NCI-H82 treated with DMSO at 0.1 percent for 48 hours (cell line): ENCODE measurements at regions not wholly inside any gene's neighbourhood (a gene's known extent, or its start where the extent isn't known, plus 50 kb on each side); places are given as distances from the start of the nearest gene placed in this dataset.

Experiments used
- DNase-seq: peaks from one replicate; lab custom pipeline; 2025; ENCODE audit not compliant: unreplicated experiment; lab: John Stamatoyannopoulos, UW

DNA sequence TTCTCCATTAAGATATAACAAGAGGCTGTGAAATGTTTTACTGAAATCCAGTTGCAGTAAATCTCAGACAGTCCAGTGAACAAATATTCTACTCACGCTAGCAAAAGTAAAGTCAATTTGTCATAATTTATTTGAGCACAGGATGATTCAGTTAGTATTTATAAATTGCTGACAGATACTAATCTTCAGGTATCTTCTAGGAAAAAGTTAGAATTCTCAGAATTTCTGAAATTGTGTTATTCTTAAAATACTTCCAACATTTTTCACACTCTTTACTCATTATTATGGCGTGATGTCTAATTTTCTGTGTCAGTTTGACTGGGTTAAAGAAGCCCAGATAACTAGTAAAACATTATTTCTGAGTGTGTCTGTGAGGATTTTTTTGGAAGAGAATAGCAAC, 460.2 kb upstream of the ACVR2A start:
- no peak for DNase-seq

DNA sequence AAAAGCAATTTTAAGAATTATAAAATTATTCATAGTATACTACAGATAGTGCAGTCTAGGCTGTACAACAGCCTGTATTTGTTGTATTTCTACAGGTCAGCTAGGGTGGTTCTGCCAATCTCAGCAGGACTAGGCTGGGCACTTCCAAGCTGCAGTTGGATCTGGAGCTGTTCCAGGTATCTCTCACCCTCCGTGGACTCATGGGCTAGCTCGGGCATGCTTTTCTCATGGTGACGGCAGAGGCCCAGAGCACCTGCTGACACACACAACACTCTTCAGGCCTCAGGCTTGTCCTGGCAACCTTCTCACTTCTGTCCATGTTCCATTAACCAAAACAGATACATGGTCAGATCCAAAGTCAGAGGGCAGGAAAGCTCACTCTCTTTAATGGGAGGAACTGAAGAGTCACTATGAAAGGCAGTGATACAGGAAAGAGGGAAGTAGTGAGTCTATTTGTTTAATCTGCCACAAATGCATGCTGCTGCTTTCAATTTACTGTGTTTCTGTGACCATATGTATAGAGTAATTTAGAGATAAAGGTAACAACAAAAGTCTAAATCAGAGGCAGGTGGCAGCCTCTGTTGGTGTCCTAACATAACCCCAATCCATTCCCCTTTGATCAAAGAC, 462.4 kb upstream of the ACVR2A start:
- no peak for DNase-seq

DNA sequence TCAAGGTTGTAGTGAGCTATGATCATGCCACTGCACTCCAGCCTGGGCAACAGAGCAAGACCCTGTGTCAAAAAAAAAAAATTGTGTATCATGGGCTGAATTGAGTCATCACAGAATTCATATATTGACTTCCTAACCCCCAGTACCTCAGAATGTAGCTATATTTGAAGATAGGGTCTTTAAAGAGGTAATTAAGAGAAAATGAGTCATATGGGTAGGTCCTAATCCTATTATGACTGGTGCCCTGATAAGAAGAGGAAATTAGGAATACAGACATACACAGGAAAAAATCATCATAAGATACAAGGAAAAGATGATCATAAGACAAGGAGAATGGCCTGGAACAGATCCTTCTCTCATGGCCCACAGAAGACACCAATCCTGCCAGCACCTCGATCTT, 466.4 kb upstream of the ACVR2A start:
- no peak for DNase-seq

DNA sequence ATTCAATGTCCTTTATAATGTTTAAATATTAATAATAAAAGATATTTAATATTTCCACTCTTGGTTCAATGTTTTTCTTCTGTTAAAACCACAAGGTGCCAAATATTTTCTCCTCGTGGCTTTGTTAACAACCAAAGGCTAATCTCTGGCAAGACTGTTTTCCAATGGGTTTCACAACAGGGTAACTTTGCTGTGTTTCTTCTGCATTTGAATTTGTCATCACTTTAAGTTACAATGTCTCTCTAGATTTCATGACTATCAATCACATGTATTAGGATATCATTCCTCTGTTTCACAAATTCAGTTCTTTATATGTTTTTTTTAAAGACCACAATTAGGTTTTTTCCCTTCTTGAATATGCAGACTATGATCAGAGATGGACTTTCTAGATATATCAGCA, 469.8 kb upstream of the ACVR2A start:
- DNase-seq, result no peak

DNA sequence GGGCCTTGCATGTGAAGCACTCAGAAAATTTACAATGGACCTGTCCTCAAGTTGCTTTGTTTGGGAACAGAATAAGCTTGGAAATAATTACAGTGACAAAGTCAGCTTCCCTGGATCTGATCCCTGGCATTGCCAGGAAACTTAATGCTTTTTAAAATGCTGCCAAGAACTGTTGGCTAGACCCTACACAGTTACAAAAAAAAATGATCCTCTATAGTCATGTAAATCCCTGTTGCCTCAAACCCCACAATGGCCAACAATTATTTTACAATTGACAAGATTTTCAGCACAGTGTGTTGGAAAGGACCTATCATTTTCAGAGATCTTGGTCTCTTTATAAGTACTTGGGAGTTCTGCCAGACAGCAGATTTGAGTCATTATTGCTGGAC, 470.4 kb upstream of the ACVR2A start:
- no peak for DNase-seq

DNA sequence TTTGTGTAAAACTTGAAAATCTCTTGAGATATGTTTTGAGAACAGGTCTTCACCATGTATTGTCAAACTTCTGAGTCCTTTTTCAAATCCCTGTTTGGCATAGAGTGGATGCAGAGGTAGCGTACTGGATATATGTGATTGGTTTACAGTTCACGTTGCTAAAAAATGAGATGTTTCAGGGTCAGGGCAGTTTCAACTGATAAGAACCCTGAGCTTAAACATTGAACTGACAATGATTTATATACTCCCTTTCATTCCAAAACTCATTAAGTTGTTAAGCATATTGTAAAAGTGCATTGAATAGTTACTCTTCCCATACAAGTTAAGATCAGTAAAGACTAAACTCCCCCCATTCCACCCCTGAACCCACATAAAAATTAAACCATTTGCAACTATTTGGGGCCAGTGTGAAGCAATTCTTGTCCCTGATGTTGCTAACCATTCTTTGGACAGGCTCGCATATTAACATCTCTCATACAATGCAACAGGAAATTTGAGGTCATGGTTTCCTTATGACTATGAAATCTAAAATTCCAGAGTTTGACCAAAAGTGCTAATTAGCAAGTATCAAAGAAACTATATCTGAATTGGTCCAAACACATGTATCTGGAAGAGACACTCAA, 470.9 kb upstream of the ACVR2A start:
- no peak for DNase-seq

DNA sequence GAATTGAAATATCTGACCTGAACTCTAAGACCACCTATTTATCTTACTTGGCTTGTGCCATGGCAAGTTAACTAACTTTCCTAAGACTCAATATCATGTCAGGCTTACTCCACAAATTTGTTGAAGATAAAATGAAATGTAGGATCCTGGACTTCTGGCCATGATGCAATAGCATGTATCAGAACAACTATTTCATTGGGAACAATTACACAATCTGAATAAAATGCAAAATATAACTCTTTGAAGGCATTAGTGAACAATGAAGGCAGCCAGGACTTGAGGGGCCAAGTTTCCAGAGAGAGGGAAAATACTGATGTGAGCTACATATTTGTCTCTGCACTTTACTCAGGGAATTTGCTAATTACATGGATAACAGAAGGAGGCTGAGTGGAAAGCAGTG, 476.5 kb upstream of the ACVR2A start:
- DNase-seq, result no peak

DNA sequence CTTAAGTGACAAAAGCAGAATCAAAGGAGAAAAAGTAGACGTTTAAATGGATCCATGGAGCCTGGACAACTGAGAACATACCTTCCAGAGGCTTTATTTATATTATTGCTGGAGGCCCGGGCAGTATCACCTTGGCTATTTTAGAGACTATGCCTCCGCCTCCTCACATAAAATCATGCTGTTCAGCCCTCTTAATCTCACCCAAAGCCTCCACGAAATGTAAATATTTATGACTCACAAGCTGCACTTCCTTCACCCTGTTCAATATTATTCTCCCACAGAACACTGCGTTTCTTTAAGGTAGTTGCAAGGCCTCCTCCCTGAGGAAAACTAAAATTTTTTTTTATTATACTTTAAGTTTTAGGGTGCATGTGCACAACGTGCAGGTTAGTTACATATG, 478.6 kb upstream of the ACVR2A start:
- DNase-seq, result no peak

DNA sequence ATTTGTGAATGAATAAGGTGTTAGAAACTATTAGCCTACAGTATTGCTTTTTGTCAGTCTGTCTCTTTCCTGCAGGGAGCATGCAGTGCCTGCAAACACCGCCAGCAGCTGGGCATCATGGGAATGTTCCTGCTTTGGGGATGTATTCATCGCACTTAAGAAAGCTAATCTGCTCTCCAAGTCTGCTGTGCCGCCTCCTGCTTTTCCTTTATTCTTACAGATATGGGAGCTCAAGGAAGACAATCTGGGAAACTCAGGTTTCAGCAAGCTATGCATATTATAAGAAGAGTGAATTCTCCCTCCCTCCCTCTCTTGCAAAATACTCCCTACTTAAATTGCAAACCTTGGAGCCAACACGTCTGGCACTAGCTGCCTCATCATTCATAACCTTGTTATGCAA, 479.2 kb upstream of the ACVR2A start:
- DNase-seq, result no peak

DNA sequence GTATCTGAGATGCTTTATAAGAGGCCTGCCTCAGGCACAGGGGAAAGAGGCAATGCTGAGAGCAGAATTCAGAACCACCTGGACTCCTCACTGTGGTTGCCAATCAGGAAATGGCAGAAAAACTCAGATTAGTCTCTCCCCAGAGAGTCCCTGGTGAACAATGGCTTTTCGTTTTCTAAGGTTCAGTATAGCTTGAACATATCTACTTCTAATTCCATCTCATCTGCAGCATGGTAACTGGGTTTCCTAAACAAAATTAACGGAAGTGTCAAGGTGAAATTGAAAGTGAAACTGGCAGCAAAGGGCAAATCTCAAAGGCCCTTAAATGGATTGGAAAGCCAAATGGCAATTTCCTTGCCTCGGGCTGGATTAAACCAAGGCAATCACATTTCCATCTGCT, 480.2 kb upstream of the ACVR2A start:
- DNase-seq, result no peak

DNA sequence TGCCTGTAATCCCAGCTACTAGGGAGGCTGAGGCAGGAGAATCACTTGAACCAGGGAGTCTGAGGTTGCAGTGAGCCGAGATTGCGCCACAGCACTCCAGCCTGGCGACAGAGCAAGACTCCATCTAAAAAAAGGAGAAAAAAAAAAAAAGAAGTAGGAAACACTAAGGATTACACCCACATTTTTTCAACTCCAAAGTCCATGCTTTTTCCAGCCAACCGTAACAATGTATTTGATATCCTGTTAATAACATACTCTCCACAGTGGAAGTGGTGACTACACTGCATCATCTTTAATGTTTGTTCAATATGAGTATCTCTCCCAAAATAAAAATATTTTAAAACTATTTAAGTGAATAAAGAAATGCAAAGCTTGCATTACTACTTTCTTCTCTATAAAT, 481.6 kb upstream of the ACVR2A start:
- DNase-seq, result no peak

DNA sequence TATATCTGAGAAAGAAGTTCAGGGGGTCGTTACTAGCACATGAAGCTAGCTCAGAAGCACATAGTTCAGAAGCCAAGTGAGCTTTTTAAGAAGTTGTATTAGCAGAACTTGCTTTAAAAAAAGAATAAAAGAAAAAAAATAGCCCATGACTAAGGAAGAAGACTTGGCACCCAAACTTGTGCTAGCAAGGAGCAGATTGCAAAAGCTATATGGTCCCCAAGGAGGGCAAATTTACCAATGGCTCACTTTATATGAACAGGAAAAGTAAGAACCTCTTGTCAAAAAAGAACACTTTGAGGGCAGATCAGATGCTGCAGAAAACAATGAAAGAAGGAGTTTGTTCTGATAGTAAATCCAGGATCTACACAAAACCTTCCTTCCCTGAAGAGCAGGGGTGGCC, 486.5 kb upstream of the ACVR2A start:
- DNase-seq, result no peak

DNA sequence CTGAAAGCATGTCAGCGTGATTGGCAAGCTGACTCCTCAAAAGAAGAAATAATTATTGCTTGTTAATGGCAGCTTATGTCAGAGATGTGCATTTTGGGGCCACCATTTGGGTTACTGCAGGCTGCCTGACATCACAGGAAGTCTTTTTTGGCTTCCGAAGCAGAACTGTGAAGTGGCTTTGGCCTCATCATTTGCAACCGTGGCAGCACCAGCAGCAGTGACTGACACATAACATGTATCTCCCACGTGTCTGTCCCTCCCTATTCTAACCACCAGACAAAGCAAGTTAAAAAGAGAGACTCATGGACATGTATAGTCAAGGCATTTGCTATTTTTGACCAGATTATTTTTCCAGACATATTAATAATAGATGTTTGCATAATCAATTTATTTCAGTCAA, 488.7 kb upstream of the ACVR2A start:
- no peak for DNase-seq

DNA sequence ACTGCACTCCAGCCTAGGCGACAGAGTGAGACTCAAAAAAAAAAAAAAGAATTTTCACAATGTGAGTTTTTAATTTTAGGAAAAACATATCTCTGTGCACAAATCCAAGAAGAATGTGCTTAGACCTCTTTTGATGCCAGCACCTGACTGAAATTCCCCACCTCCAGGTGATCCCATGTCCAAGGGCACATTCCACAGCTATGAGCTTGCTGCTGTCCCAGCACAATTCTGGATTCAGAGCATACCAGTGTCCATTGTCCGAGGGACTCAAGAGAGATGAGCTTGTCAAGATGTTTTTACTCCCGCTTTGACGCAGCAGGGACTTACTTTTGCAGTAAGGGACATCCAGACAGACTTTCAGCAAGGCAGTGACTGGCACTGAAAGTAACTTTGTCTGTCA, 489.1 kb upstream of the ACVR2A start:
- DNase-seq, result no peak

DNA sequence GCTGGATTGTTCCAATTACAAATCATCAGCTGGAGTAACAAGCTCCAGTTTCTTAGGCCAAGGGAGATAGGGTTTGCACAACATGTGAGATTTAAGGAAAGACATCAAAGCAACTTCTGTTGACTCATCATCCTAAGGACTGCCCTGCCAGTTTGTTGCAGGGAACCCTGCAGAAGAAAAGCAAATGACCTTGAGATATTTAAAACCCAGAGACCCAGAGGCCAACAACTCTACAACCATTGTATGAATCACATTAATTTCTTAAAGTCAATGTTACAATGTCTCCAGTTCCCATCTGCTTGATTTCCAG, 491.8 kb upstream of the ACVR2A start:
- no peak for DNase-seq

DNA sequence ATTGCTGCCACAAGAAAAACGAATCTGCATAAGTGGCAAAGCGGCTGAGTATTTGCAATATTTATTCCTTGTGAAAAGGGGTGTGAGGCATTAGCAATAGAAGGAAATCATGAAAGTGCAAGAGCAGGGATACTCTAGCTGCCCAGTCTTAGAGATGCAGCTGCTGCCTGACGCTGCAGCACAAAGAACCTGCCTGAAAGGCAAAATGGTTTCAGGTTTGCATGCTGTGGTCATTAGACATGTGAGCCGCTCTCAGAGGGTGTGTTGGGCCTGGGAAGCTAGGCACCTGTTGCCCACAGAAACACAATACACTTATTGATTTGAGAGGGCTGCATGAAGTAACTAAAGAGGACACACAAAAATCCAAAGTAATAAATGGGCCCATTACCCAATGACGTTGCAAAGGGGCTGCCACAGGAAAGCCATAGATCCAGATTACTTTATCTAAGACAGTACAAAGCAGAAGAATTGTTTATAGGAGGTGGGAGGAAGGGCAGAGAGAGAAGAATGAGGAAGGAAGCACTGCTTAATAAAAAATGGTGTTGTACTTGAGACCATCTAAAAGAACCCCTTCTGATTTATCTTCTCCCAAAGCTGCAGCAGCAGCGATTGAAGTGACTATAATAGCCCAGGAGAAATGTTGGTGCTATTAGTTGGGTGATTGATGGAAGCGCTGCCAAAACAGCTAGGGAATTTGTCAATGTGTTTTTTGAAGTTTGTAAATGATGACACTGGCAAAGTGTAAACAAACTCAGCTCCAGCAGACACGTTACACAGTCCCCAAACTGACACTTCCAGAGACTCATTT, 492.4 kb upstream of the ACVR2A start:
- no peak for DNase-seq

DNA sequence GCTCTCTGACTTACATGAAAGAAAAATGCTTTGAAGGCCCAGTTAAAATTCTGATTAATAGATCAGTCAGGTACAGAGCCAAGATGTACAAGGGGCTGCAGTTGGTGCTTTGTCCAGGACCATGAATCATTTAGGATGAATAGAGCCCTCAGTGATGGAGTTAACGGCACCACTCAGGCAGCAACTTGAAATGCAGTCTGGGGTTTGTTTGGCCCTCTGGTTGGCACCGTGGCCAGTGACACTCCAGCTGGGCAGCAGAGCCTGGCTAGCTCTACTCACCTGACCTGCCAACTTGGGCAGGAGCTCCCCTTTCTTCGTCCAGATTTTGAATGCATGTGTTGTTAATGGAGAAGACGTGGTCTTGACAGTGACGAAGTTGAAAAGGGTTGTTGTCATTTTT, 493.0 kb upstream of the ACVR2A start:
- DNase-seq, result no peak

DNA sequence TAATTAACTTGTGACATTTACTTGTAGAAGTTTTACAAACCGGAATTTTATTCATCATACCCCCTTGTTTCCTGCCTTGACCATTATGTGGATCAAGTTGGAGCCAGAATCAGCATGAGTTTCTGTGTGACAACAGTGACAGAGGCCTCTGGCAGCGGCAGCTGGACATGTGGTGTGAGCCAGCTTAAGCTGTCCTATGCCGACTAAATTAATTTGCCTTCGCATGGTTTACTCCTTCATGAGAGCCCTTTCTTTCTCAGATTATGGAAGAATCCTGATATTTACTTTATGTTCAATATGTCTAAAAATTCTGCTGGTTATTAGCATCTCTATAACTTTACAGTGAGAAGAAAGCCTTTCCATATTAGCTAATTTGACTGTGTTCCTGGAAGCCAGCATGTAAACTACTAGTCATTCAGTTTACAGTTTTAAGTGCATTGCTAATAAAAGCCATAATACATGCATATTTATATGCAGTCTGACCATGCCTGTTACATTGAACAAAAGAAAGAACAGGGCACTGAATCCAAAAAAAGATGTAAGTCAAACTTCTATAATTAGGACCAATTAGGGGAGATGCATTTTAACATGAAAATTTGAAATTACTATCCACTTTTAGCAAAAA, 495.8 kb upstream of the ACVR2A start:
- peak; percentile 43 for DNase-seq

DNA sequence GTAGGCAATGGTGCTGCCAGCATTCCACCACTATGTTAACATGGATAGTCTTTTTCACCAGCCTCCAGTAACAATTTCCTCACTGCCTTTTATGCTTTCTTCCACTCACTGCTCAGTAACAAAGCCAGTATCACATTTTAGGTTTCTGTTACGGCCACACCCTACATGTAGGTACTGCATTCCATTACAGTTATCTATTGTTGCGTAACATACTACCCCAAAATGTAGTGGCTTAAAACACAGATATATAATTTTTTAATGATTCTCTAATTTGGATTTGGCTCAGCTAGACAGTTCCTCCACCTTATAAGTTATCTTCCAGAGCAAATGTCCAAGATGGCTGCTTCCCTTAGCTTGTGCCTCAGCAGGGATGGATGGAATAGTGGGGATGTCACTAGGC, 498.7 kb upstream of the ACVR2A start:
- DNase-seq, result no peak

DNA sequence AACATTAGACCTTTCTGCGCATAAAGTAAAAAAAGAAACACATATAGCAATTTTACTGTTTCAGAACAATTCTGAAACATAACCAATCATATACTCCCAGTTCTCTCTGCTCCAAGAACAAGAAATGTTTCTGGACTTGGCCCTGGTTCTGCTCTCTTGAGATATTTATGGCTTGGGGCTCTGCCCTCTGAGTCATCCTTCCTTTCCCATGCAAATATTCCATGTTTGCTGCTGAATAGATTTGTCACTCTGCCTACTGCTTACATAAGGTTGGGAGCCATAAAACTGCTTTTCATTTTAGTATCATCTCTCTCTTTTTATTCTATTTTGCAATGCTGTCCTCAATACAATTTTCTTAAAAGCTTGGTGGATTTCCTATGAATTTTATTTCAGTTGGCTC, 499.6 kb upstream of the ACVR2A start:
- DNase-seq, result no peak

DNA sequence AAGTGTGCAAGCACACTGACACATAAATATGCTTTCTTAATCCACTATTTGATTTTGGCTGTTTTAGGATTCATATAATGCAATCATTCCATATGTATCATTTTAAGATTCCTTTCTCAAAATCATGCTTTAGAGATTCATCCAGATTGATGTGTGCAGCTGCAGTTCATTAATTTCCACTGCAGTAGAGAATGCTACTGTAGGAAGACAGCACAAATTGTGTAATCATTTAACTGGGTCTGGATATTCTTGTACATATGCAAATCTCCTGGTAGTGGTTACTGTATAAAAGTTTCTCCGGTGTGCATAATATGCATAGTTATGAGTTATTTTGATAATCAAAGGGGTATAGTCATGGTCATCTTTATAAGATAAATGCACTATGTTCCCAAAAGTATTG, 502.5 kb upstream of the ACVR2A start:
- DNase-seq, result no peak

DNA sequence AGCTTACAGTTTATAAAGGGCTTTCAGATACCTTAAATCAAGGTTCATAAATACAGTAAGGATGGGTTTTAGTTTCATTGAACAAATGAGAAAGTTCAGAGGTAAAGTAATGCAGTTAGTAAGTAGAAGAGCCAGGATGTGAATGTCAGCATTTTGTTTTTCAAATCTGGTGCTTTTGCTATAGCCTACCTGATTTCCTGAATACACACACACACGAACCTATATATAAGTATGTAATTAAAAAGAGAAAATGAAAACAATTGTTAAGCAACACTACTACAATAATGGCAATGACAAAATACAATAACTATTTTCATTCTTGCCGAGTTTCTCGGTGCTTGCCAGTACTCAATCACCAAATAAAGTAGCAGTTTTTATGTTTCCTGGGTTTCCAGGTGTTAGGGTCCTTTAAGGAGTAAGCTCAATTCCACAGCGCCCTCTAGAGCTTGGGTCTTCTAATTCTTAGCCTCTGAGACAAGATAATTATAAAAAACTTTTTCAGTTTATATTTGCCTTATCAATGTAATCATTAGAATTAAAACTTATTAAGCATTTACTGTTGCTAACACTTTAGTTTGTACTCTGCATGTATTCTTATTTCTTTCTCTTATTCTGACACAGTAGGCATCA, 512.9 kb upstream of the ACVR2A start:
- DNase-seq, result no peak
